NCI-H2081 (cell line): ENCODE measurements at regions not wholly inside any gene's neighbourhood (a gene's known extent, or its start where the extent isn't known, plus 50 kb on each side); places are given as distances from the start of the nearest gene placed in this dataset.

Experiments used
- DNase-seq, 2 experiments: peaks; one replicate each; lab custom pipeline; 2025; lab: John Stamatoyannopoulos, UW

DNA sequence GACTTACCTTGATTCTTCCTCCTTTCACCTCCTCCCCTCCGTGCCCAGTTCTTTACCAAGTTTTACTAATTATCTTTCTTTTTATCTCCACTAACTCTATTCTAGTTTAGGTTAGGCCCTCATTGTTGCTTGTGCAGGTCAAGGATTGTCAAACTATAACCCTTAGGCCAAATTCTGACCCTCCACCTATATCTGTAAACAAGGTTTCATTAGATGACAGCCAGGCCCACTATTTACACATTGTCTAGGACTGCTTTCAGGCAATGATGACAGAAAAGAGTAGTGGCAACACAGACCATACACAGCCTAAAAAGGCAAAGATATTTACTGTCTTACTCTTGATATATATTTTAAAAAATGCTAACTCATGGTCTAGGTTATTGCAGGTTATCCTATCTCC, 212.0 kb downstream of the RAD51AP2 start:
- no peak for DNase-seq

GRCh38 chr2:17303521-17303920, 214.7 kb downstream of the RAD51AP2 start:
- DNase-seq, result no peak

GRCh38 chr2:17303054-17303453, 215.2 kb downstream of the RAD51AP2 start:
- DNase-seq, result no peak

- no peak for DNase-seq
These were observed 216.0 kb downstream of the RAD51AP2 start for GRCh38 chr2:17302281-17302680.

- DNase-seq, result no peak
These were observed 216.8 kb downstream of the RAD51AP2 start for GRCh38 chr2:17301437-17301836.

GRCh38 chr2:17299891-17300540, 218.2 kb downstream of the RAD51AP2 start:
- DNase-seq, result no peak

DNA sequence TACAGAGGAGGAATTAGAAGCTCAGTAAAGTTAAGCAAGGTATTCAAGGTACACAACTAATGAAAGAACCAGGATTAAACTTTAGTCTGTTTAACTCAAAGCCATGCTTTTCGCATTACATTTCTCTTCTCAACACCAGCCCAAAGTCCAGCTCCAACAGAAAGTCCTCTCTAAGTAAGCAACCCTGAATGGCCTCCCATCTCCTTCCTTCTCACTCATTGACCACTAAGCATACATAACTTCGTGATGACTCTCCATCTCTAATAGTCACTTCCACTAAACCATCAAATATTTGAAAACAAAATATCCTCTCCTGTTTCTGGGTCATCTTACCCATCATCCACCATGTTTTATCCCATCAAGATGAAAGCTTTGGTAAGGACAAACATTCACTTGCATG, 219.8 kb downstream of the RAD51AP2 start:
- no peak for DNase-seq

DNA sequence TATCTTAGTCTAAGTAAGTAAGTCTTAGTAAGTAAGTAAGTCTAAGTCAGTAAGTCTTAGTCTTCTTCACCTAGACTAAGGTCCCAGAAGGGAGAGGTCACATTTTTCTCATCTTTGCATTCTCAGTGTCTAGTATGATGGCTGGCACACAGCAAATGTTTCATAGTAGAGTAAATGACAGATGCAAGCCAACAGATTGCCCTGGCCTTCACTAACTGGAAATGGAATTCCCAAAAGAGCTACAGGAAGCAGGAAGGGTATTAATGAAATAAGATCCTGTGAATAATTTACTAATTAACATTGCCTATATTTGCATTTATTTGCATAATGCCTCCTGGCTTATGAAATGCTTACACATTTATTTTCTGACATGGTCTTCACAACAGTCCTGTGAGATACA, 221.6 kb downstream of the RAD51AP2 start:
- no peak for DNase-seq

GRCh38 chr2:17289669-17290068, 228.6 kb downstream of the RAD51AP2 start:
- no peak for DNase-seq

DNA sequence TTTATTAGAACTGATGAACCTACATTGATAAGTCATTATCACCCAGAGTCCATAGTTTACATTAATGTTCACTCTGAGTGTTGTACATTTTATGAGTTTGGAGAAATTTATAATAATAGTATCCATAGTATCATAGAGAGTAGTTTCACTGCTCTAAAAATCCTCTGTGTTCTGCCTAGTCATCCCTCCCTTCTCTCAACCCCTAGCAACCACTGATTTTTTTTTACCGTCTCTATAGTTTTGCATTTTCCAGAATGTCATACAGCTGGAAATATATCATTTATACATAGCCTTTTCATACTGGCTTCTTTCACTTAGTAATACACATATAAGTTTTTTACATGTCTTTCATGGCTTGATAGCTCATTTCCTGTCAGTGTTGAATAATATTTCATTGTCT, 231.1 kb downstream of the RAD51AP2 start:
- DNase-seq, result no peak

- no peak for DNase-seq
These were observed 235.4 kb downstream of the RAD51AP2 start for GRCh38 chr2:17282826-17283225.

- no peak for DNase-seq
These were observed 236.0 kb downstream of the RAD51AP2 start for GRCh38 chr2:17282245-17282644.

DNA sequence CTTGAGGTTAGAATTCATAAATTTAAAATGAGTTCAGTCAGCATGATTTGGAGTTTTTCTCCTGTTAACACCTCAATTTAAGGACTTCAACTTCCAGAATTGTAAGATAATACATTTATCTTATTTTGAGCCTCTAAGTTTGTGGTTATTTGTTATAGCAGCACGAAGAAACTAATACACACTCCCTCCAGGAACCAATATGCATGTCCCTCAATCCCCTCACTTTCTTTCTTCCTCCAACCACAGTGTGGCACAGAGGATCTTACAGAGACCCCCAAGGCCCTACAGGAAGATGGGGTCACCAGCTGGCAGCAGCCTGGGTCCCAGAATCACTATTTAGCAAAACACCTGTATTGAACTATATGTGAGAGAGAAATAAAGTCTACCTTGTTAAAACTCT, 242.0 kb downstream of the RAD51AP2 start:
- no peak for DNase-seq

DNA sequence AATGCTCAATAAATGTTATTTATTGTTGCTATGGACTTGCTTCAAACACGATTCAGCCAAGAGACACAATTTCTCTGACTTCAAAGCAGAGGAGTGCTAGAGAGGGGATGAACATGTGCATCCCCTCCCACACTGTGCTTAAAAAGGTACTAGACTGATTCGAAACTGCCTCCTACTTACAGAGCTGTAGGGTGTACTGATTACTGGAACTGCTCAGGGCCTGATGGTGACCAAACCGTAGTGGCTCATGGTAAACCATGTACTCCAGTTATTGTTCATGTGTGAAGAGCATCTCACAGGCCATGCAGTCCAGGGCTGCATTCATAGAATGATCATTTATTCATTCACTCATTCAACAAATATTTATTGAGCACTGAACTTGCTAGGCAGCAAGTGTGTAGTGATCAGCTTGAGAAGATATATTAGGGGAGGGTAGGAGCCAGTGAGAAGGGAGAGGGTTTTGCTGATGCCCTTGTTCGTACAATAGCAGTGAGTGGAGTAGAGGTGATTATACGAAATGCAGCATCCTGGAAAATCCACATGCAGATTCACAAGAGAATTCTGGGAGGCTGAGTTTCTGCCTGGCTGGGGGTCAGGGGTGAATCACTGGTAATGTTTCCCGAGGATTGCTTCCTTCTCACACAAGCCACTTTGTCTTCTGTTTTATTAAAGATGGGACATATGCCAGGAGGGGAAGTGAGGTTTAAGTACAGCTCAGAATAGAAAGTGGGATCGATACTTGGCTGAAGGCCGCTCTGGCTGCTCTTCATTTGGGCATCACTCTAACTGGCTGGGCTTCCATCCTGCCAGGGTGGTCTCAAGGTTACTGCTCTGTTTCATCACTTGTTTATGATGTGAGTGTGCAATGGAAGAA, 245.4 kb downstream of the RAD51AP2 start:
- DNase-seq, result no peak

DNA sequence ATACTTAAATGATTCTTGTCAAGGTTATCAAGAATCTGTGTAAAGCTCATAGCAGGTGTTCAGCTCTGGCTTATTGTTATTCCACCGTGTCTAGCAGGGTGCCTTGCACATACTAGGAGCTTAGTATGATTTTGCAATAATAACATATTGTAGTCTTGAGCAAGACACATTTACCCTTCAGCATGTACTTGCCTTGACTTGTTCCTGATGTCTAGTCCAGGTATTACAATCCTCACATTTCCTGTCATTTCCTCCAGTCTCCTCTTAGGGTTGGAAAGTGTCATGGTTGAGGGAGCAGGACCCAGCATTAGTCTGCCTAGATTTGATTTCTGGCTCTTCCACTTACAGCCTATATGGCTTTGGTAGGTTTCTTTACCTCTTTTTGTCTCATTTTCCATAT, 246.1 kb downstream of the RAD51AP2 start:
- DNase-seq, result no peak

- DNase-seq, result no peak
These were observed 246.8 kb downstream of the RAD51AP2 start for GRCh38 chr2:17271416-17271815.

DNA sequence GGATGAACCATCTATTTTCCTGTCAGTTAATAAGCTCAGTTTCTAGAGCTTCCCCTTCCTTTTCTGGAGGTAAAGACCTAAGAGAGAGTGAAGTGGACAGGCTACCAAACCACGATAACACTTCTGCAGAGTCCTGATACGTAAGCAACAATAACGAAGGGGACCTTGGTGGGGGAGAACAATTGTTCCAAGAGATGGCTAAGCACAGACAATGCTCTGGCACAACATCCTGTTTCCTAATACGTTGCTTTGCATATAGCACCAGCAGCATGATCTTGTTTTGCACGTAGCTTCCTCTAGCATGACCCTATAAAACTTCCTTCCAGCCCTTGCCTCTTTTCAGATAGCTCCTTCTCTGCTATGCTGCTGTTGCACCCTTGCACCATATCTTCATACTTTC, 247.3 kb downstream of the RAD51AP2 start:
- DNase-seq, result no peak

DNA sequence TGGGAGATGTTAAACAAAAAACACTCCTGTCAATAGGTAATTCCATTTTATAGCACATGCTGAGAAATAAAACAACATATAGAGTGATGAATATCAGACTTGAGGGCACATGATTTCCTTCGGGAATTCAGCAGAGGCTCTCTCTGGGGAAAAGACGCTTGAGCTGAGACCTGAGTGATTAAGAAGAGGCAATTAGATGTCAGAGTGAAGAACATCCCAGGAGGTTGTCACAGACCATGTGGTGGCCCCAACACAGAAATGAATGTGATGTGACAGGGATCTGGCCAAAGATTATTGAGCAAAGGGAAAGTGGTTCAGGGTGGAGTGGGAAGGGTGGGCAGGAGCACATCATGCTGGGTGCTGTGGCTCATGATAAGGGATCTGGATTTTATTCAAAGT, 254.7 kb downstream of the RAD51AP2 start:
- no peak for DNase-seq

GRCh38 chr2:17262854-17263569, 255.2 kb downstream of the RAD51AP2 start:
- no peak for DNase-seq

DNA sequence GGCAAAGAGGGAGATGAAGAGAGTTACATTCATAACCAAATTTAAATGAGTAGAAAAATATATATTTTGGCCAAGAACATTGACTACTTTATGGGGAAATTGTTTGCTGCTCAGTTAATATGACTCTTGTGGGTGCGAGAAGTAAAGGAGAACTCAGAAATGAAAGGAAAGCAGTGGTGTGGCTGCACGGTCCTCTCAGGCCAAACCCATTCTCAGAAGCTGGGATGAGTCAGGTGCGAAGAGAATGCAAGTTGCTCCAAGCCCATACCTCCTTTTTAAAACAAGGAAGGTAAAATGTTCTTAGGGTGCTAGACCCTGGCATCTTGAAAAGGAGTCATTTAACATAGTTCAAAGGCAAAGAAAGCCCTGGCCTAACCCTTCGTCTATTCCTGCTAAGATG, 258.6 kb downstream of the RAD51AP2 start:
- DNase-seq, result no peak

- DNase-seq, result no peak
These were observed 259.4 kb downstream of the RAD51AP2 start for GRCh38 chr2:17258861-17259260.

- no peak for DNase-seq
These were observed 260.9 kb downstream of the RAD51AP2 start for GRCh38 chr2:17257189-17257909.
